ENCODE measurements at regions not wholly inside any gene's neighbourhood (a gene's known extent, or its start where the extent isn't known, plus 50 kb on each side); places are given as distances from the start of the nearest gene placed in this dataset.

GRCh38 chr11:103623933-103624332 is 412.5 kb upstream of the DDI1 start:
- no peak for DNase-seq

GRCh38 chr11:103624708-103625623 is 411.5 kb upstream of the DDI1 start:
- no peak for DNase-seq

GRCh38 chr11:103625624-103625965 is 410.8 kb upstream of the DDI1 start:
- DNase-seq, result no peak

GRCh38 chr11:103628121-103628520 is 408.3 kb upstream of the DDI1 start:
- no peak for DNase-seq

GRCh38 chr11:103631841-103632240 is 404.6 kb upstream of the DDI1 start:
- DNase-seq, result no peak

DNA sequence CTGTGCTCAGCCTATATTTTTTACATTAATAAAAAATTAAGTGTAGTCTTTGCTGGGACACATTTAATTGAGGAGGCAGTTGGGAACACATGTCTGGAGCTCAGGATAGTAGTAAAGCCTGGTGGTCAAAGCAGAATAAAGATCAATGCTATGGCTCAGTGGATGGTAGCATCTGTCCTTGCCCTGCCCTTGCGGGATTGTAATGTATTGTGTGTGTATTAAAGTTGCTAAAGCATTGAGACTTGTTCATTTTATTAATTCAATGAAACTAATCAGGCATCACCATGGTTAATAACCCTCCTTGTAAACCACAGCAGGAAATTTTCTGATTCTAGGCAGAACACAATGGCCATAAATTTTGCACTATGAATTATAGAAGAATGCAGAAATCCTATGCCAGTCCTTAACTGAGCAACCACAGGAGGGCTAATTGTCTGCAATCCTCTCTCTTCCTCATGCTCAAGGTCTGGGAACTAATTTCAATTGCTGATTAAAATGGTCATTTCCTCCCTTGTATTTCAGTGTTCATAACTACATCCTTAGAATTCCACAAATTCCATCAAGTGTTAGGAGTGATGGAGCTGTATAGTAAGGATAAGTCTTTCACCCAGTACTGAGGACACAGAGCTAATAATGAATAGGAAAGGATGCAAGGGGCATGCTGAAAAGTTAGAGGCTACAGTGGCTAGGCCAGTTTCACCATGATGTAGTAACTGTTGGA is 403.2 kb upstream of the DDI1 start:
- no peak for DNase-seq

GRCh38 chr11:103633819-103634590 is 402.4 kb upstream of the DDI1 start:
- DNase-seq, result no peak

DNA sequence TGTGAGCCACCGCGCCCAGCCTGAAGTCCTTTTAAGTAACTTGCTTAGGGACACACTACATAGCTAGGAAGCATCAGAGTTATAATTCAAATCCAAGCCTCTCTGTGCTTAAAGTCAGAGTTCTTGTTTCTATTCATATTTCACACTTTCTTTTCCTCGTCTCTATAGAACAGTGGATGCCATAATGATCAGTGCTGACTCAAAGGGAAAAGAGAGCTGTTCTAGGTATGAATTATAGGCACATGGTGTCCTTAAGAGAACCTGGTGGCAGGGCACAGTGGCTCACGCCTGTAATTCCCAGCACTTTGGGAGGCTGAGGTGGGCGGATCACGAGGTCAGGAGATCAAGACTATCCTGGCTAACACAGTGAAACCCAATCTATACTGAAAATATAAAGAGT is 400.2 kb upstream of the DDI1 start:
- DNase-seq, result no peak

DNA sequence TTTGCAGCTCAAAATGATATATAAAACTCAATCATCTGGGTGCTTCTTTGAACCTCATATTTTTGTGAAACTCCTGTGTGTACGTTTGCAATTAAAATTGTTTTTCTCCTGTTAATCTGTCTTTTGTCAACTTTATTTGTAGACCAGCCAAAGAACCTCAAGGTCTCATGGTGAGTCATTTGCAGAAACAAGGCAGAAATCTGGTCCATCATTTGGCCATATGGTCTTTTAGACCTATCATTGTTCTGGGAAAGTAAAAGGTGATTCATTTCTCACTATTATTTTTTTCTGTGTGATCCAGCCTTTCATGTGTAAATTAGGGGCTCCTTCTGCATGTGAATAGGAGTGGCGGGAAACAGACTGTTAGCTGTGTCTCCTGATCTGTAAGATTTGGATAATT is 399.1 kb upstream of the DDI1 start:
- no peak for DNase-seq

GRCh38 chr11:103637831-103638230 is 398.6 kb upstream of the DDI1 start:
- no peak for DNase-seq

DNA sequence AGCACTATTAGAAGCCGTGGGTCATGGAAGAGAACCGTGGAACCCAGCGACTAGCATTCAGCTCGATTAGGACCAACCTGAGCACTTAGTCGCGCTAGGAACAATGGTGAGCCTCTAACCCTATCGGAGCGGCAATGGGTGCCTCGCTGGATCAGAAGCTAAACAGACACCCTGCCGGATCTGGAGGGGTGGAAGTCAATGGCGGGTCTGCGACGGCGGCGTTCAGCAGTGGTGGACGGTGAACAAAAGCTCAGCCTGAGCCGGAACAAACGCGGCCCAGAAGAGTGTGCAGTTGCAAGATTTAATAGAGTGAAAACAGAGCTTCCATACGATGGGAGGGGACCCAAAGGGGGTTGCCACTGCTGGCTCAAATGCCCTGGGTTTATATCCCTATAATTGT is 391.8 kb upstream of the DDI1 start:
- no peak for DNase-seq

DNA sequence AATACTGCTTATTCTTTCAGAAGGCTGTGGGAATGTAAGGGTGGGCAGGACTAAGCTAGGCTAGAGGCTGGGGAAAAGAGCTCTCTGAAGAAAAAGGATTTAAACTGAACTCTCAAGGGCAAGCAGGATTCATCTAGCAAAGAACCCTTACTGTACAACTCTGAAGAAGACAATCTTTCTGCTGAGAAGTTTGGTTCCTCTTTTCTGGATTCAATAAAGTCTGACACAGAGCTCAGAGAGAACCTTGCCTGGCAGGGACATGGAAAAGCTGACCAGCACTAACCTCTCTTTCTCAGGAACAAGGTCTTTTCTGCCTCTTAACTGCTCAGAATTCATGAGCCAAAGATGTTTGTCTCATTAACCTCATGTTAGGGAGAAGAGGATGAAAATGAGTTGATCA is 388.4 kb upstream of the DDI1 start:
- no peak for DNase-seq

GRCh38 chr11:103648670-103649400 is 387.6 kb upstream of the DDI1 start:
- no peak for DNase-seq

GRCh38 chr11:103649401-103649895 is 387.0 kb upstream of the DDI1 start:
- no peak for DNase-seq

GRCh38 chr11:103650330-103650729 is 386.1 kb upstream of the DDI1 start:
- no peak for DNase-seq

GRCh38 chr11:103651341-103651998 is 385.0 kb upstream of the DDI1 start:
- DNase-seq, result no peak

- DNase-seq, result no peak
Observed at GRCh38 chr11:103652013-103652412, 384.4 kb upstream of the DDI1 start.

DNA sequence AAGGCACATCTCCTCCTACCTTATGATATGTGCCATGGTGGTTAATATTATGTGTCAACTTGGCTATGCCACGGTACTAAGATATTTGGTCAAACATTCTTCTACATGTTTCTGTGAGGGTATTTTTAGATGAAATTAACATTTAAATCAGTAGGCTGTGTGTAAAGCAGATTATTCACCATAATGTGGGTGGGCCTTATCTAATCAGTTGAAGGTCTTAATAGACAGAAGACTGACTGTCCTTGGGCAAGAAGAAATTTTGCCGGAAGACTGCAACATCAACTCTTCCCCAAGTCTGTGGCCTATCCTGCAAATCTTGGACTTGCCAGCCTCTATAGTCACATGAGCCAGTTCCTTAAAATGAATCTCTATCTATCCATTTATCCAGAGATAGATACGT is 380.1 kb upstream of the DDI1 start:
- DNase-seq, result no peak

DNA sequence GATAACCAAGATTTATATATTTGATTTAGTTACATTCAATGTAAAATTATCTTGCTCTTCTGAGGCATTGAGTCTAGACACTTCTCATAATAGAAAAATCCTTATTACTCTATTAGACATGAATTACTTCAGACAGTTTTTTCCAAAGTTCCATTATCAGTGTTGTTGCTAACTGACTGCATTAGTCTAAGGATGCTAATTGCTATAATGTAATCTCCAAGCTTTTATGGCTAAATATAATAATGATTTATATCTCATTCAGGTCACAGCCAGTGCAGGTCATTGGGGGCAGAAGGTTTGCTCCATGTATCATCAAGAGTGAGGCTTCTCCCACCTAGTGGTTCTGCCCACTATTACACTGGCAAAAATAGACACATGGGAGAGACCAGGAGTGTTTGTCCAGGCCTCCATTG is 377.2 kb upstream of the DDI1 start:
- no peak for DNase-seq

DNA sequence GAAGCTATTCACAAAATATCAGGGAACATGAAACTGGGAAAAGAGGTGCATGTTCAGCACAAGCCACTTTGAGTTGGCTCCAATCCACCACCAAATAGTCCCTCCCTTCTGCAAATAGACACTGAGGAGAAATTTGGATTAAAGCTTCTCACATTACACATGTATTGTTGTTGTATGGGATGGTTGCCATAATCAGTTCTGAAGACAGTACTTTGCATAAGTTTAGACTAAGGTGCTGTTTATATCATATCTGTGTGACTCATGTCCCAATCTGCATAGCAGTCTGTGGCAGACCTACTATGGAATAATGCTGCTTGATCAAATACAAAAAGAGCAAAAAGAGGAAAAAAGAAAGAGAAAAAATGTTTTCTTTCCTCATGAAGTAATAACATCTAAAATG is 376.7 kb upstream of the DDI1 start:
- DNase-seq, result no peak

DNA sequence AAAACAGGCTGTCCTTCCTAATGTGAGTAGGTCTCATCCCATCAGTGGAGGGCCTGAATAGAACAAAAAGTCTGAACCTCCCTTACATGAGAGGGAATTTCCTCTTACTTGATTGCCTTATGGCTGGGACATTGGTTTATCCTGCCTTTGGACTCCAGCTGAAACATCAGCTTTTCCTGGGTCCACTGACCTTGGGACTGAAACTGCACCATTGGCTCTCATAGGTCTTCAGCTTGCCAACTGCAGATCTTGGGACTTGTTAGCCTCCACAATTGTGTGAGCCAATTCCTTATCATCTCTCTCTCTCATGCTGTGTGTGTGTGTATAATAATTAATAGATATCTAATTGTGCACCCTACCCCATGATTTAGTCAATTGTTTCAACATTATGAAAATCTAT is 375.3 kb upstream of the DDI1 start:
- DNase-seq, result no peak

Measured in anterior cingulate cortex (tissue), 58 donors.